Stomach (tissue), 4 donors: ENCODE measurements at regions not wholly inside any gene's neighbourhood (a gene's known extent, or its start where the extent isn't known, plus 50 kb on each side); places are given as distances from the start of the nearest gene placed in this dataset.

Experiments used
- EP300 ChIP-seq: sonication (generic); formaldehyde crosslinking; IDR thresholded peaks from one replicate; pipeline ENCODE4 v1.6.1; 2017; ENCODE audit warnings: antibody characterized with exemption
- POLR2A ChIP-seq, 4 donors: fragments of 450-650 bp; IDR thresholded peaks; one replicate each; pipeline ENCODE4 v1.6.1; 2016; ENCODE audit warnings: antibody characterized with exemption in 4 of 4, control low read depth in 2 of 4, mild to moderate bottlenecking in 1 of 4, moderate library complexity in 1 of 4
- POLR2AphosphoS5 ChIP-seq, 3 donors: sonication (generic); formaldehyde crosslinking; IDR thresholded peaks; one replicate each; pipeline ENCODE4 v1.6.1; 2016; ENCODE audit warnings: antibody characterized with exemption in 3 of 3
- TF ChIP-seq, protein P1 (sequence below), 7 experiments: fragments of 450-650 bp in 4 of 7; fragments of 200-600 bp in 3 of 7; sonication (generic) in 3 of 7; IDR thresholded peaks; one replicate each; pipeline ENCODE4 v1.5.1; 2016 to 2019; ENCODE audit warnings: antibody characterized with exemption in 7 of 7, control low read depth in 2 of 7, mild to moderate bottlenecking in 1 of 7

DNA sequence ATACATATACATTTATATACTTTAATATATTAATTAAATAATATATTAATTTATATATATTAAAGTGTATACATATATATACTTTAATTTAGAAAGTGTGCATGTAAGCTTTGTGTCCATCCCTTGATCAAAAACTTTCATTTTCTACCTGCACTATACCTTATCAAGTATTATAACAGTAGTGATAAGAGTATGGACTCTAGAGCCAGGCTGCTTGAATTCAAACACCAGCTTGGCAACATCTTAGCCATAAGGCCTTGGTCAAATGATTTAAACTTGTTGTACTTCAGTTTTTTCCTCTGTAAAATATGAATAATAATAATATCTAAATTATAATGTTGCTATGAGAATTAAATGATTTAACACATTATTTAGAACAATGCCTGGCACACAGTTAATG lies 327.6 kb upstream of the NECTIN3 start:
- no peak for TF ChIP-seq EP300
- no peak for TF ChIP-seq POLR2A (IDR thresholded peaks at IDR 0.05)
- TF ChIP-seq, protein P1, sequence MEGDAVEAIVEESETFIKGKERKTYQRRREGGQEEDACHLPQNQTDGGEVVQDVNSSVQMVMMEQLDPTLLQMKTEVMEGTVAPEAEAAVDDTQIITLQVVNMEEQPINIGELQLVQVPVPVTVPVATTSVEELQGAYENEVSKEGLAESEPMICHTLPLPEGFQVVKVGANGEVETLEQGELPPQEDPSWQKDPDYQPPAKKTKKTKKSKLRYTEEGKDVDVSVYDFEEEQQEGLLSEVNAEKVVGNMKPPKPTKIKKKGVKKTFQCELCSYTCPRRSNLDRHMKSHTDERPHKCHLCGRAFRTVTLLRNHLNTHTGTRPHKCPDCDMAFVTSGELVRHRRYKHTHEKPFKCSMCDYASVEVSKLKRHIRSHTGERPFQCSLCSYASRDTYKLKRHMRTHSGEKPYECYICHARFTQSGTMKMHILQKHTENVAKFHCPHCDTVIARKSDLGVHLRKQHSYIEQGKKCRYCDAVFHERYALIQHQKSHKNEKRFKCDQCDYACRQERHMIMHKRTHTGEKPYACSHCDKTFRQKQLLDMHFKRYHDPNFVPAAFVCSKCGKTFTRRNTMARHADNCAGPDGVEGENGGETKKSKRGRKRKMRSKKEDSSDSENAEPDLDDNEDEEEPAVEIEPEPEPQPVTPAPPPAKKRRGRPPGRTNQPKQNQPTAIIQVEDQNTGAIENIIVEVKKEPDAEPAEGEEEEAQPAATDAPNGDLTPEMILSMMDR (IDR thresholded peaks at IDR 0.05), result no peak
- no peak for TF ChIP-seq POLR2AphosphoS5 (IDR thresholded peaks at IDR 0.05)
